ENCODE measurements at regions not wholly inside any gene's neighbourhood (a gene's known extent, or its start where the extent isn't known, plus 50 kb on each side); places are given as distances from the start of the nearest gene placed in this dataset.
"Not testable (repeated sequence)": the region's sequence is repeated elsewhere in the genome, so short reads cannot be mapped to it uniquely, and the experiment has no call there.

DNA sequence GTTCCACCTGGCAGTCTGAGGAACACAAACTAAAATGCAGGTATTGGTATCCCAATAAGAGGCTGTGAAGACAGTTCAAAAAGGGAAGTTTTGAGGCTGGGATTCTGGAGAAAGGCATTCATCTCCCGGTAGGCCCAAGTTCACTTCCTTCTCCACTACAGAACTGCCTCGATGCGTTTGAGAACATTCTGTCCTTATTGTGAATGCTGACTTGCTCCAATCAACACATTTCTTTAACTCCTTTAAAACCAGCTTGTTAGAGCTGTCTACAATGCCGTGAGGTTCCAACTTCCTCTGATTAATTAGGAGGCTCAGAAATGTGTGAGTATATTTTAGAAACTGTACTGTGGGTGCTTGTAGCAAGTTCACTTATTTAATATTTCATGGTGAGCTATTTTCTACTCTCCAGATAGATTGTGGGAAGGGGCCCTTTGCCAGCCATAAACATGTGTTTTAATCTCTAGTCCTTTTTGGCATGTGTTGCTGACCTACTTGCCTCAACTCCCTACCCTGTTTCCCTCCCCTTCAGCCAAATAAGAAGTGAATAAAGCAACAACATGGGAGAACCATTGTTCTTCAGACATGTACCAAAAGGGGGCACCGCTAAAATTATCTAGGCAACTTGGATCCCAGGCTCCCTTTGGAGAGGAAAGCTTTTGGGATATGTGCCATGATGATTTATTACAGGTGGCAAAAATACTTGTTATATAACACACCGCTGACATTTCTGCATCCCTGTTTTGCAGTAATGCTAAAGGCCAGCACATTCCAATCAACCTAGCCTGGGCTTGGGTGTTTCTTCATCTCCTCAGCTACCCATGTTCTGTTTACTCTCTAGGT is 245.6 kb downstream of the BLID start:
- no peak for DNase-seq (ENCODE audit: low read depth)
- TF ChIP-seq, protein P1, sequence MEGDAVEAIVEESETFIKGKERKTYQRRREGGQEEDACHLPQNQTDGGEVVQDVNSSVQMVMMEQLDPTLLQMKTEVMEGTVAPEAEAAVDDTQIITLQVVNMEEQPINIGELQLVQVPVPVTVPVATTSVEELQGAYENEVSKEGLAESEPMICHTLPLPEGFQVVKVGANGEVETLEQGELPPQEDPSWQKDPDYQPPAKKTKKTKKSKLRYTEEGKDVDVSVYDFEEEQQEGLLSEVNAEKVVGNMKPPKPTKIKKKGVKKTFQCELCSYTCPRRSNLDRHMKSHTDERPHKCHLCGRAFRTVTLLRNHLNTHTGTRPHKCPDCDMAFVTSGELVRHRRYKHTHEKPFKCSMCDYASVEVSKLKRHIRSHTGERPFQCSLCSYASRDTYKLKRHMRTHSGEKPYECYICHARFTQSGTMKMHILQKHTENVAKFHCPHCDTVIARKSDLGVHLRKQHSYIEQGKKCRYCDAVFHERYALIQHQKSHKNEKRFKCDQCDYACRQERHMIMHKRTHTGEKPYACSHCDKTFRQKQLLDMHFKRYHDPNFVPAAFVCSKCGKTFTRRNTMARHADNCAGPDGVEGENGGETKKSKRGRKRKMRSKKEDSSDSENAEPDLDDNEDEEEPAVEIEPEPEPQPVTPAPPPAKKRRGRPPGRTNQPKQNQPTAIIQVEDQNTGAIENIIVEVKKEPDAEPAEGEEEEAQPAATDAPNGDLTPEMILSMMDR (conservative IDR thresholded peaks at IDR 0.05; ENCODE audit: low read depth, low read length), result peak; percentile 6
- no peak overlapping the region for H3K4me3 ChIP-seq (ENCODE audit: low read depth, low read length)

GRCh38 chr11:121869478-121869877 is 246.5 kb downstream of the BLID start:
- DNase-seq (ENCODE audit: low read depth), result no peak
- TF ChIP-seq, protein P1 (conservative IDR thresholded peaks at IDR 0.05; ENCODE audit: low read depth, low read length), result no peak
- no peak overlapping the region for H3K4me3 ChIP-seq (ENCODE audit: low read depth, low read length)

- DNase-seq (ENCODE audit: low read depth), result no peak
- H3K4me3 ChIP-seq (ENCODE audit: low read depth, low read length), result no peak overlapping the region
- TF ChIP-seq, protein P1 (conservative IDR thresholded peaks at IDR 0.05; ENCODE audit: low read depth, low read length), result no peak
Observed at GRCh38 chr11:121866754-121867153, 249.3 kb downstream of the BLID start.

- TF ChIP-seq, protein P1 (conservative IDR thresholded peaks at IDR 0.05; ENCODE audit: low read depth, low read length), result peak; percentile 8
- no peak for DNase-seq (ENCODE audit: low read depth)
- no peak overlapping the region for H3K4me3 ChIP-seq (ENCODE audit: low read depth, low read length)
Observed at GRCh38 chr11:121864660-121865059, 251.4 kb downstream of the BLID start.

GRCh38 chr11:121863126-121863525 is 252.9 kb downstream of the BLID start:
- DNase-seq (ENCODE audit: low read depth), result no peak
- TF ChIP-seq, protein P1 (conservative IDR thresholded peaks at IDR 0.05; ENCODE audit: low read depth, low read length), result no peak
- no peak overlapping the region for H3K4me3 ChIP-seq (ENCODE audit: low read depth, low read length)

DNA sequence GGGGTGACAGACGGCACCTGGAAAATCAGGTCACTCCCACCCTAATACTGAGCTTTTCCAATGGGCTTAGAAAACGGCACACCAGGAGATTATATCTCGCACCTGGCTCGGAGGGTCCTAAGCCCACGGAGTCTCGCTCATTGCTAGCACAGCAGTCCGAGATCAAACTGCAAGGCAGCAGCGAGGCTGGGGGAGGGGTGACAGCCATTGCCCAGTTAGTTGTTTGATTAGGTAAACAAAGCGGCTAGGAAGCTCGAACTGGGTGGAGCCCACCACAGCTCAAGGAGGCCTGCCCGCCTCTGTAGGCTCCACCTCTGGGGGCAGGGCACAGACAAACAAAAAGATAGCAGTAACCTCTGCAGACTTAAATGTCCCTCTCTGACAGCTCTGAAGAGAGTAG is 260.9 kb downstream of the BLID start:
- not testable (repeated sequence) for H3K4me3 ChIP-seq (ENCODE audit: low read depth, low read length); DNase-seq (ENCODE audit: low read depth)

DNA sequence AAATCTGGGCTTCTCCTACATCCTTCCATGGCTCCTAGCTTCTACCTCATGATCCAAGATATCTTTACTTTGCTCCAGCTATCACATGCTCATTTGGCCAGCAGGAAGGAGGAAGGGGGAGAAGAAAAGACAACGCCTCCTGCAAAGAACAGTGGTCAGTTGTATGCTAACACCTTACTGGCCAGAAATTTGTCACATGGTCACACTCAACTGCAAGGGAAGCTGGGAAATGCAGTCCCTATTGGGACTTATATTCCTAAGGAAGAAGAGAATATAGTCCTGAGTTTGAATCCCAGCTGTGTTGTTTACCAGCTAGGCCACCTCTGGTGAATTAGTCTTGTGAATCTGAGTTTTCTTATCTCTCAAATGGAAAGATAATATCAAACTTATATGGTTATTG is 272.0 kb downstream of the BLID start:
- TF ChIP-seq, protein P1 (conservative IDR thresholded peaks at IDR 0.05; ENCODE audit: low read depth, low read length), result no peak
- H3K4me3 ChIP-seq (ENCODE audit: low read depth, low read length), result no peak overlapping the region
- no peak for DNase-seq (ENCODE audit: low read depth)

Measured in epithelial cell of proximal tubule (primary cell).